HG03520 (cell line): ENCODE measurements at regions not wholly inside any gene's neighbourhood (a gene's known extent, or its start where the extent isn't known, plus 50 kb on each side); places are given as distances from the start of the nearest gene placed in this dataset.
"Not testable (repeated sequence)": the region's sequence is repeated elsewhere in the genome, so short reads cannot be mapped to it uniquely, and the experiment has no call there.

Experiments used
- ATAC-seq: cut with Tn5 transposase; IDR thresholded peaks from one replicate; pipeline ENCODE4 v1.9.1; 2021; ENCODE audit warnings: mild to moderate bottlenecking, moderate library complexity; ENCODE audit not compliant: unreplicated experiment

DNA sequence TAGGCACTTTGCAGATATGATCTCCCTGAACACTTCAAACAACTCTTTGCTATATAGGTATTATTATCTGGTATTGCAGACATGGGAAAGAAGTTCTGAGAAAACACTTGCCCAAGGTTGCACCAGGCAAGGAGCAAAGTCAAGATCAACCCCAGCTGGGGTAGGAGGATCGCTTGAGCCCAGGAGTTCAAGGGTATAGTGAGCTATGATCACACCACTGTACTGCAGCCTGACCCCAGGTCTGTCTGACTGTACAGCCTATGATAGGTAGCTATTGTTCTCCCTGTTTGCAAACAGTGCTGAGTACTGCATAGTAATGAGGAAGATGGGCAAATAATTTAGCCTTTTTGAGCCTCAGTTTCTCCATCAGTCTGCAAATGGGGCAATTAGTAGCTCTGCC lies 60.5 kb upstream of the GRK3 start:
- ATAC-seq, result not testable (repeated sequence)

DNA sequence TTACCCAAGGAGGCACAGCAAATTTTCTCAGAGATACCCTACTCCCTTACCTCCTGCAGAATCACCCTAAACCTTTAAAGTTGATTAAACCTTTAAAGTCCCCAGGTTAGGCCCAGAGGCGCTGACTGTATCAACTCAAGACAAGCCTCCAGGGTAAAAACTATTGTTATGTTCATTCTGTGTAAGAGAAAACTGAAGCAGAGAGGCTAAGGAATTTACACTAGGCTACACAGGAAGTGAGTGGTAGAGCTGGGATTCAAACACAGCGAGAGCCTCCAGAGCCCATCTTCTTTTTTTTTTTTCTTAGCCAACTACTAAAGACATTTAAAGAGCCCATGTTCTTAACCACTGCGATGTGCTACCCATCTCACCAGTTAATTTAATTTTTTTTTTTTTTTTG lies 56.3 kb upstream of the GRK3 start:
- no peak for ATAC-seq

- ATAC-seq, result no peak
These were observed 55.6 kb upstream of the GRK3 start for GRCh38 chr22:25508761-25509321.

GRCh38 chr22:25509374-25509791 lies 55.1 kb upstream of the GRK3 start:
- no peak for ATAC-seq

GRCh38 chr22:25510876-25511275 lies 53.6 kb upstream of the GRK3 start:
- no peak for ATAC-seq

DNA sequence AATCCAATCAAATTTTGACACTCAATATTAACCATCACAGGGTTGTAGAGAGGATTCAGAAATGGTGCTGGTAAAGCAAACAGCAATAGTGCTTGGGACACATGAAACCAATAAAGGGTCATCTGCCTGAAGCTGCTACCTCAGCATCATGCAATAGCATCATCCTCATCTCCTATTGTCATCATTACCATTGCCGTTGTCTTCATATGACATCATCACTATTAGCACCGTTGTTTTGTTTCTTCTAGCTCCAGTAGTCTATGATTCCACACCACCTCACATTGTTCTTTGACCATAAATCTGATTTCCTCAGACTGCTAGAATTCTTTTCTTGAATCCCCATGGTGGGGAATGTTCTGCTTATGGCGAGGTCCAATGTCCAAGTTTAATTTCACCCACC lies 52.8 kb upstream of the GRK3 start:
- ATAC-seq, result no peak

DNA sequence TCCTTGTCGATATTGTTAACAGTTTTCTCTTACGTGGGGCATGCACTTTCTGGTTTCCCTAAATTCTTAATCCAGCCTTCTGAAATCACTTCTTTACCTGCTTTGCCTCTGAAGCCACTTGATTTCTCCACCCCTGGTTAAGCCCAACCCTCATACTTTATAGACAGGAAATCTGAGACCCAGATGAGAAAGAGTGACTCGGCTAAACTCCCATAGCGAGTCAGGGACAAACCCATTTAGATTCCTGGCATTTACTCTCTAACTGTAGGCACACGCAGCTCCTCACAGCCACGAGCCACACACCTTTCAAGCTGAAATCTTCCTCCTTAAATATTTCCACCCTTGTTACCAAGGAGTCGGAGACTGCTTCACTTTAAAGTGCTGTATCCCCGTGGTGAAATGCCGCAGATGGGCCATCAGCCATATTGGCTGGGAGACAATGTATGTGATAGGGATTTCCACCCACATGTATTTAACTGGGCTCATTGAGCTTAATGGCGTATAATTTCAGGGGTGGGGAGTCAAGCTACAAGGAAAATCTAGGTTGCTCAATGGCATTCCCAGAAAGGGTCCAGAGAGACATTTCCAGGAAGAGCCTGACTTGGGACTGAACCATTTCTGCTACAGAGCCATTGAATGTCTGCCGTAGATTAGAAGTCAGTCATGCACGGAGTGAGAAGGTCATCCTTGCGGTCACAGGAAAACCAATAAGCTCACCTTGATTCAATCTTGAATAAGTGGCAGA lies 49.9 kb upstream of the GRK3 start:
- ATAC-seq, result no peak
